ENCODE measurements at regions not wholly inside any gene's neighbourhood (a gene's known extent, or its start where the extent isn't known, plus 50 kb on each side); places are given as distances from the start of the nearest gene placed in this dataset.

- ATAC-seq: no peak
These were observed 537.2 kb downstream of the KCNJ3 start for GRCh38 chr2:155235710-155236109.

DNA sequence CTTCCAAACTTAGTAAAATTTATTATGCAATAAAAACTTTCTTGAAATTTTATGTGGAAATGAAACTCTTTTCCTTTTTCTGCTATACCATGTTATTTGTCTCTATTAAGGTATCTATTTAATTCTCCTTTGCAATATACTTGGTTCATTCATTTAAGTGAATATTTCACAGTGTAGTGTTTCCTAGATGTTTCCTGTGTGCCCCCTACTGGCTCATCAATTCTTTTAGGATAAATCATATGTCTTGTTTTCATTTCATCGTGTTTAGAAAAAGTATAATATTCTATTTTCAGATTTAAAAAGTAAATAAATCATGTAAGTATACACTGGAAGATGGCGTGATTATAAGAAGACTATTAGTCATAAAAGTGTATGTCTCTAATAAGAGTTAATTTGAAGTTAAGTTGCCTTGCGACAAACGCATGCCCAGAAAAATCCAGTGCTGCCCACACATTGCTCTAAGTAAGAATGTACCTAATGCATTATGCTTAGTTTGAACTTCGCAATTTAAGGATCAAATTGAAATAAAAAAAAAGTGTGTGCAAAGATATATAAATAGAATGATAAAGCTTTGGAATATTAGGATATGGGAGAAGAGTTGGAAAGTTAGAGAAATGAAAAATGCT is 525.4 kb downstream of the KCNJ3 start:
- ATAC-seq: no peak

DNA sequence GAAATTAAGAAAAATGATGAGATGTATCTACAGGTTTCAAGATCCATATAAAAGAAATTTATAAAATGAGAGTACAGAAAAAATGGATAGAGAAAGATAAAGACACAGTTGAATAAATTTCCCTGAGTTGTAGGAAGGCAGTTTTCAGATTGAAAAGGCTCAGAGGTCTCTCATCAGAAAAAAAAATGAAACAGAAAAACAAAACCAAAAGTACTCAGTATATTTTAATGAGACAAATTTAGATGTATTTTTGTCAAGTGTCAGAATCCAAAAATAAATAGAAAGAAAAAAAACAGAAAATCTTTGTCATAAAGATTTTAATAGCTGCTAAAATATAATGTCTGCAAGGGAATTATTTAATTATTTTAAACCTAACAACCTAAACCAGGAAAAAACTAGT is 520.5 kb downstream of the KCNJ3 start:
- no peak for ATAC-seq

DNA sequence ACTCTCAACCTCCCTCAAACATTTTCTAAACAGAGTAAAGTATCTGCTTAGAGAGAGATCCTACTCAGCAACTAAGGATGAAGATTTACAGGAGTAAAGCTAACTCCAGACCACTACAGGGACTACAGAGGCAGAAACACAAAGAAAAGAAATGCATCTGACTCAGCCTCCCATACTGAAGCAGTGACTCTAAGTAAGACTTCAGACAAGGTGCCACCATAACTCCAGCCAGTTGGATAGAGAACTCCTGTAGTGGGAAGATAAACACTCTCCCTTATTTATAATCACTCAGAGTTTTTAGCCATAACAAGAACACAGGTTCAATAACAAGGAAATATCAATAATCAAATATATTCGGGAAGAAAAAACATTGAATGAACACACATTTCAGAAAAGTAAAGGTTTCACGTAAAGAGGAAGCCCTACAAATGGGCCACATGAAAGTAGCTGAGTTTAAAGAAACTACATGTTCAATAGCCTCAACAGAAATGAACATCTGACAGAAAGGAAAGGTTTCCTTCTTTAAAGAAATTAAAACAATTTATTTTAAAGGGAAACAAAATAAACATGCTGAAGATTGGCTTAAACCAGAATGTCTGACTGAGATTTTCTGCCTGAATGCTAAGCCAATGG is 519.9 kb downstream of the KCNJ3 start:
- ATAC-seq: no peak

DNA sequence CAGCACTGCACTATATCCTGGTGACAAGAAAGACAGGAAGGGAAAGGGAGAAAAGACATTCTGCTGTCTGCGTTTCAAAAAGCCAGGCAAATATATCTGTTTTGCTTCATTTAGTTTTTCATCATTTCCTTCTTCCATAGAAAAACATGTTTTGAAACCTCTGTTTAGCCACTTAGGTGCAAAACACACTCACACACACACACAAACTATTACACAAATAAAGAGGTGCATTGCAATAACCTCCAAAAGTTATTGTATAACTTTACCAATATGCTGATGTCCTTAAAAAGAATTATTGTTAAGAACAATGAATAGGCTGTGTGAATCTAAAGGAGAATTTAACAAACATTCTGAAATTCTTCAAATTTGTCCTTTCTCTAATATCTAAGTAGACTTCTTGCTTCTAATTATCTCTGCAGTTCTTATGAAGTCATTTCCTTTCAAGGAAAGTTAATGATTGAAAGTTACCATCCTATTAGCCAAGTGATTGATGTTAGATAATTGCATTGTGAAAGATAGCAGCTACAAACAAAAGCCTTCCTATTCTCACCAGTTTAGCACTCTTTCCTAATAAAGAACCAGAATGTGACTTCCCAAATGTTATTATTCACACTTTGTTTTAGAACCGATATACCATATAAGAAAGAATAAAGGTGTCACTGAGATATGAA is 516.7 kb downstream of the KCNJ3 start:
- no peak for ATAC-seq

GRCh38 chr2:155209696-155210450 is 511.4 kb downstream of the KCNJ3 start:
- ATAC-seq: no peak

GRCh38 chr2:155203178-155203577 is 504.7 kb downstream of the KCNJ3 start:
- no peak for ATAC-seq

- ATAC-seq: no peak
These were observed 502.3 kb downstream of the KCNJ3 start for GRCh38 chr2:155200753-155201152.

DNA sequence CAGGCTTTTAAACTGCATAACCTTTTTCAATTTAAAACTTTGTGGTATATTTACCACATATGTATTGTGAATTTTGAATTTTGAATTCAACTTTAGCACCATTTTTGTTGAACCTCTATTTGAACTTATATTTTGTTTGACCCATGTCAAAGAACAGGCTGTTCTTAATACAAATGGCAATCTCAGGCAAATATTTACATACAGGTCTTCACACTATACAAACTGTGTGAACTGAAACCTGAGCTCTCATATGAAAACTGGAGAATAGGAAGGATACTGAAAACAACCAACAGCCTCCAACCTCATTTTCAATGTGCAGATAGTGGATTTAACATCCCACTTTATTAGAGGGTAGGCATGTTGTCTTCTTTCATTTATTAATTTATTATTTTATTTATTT is 491.8 kb downstream of the KCNJ3 start:
- no peak for ATAC-seq

GRCh38 chr2:155178921-155179320 is 480.4 kb downstream of the KCNJ3 start:
- ATAC-seq: no peak

DNA sequence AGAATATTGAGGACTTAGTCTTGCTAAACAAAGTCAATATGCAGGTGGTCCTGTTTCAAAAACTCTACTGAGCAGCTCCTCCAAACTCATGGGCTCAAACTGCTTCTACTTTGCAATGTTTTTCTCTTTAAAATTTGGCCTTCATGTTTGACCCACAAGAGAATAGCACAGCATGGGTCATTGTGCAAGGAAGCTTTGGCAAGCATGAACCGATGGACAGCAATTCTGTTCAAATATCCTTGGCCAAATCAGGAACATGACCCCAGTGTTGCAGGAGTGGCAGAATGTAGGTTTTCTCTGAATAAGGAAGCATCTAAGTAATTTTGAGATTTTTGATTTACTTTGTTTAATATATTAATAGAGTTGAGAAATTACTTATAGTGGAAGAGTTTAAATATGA is 477.9 kb downstream of the KCNJ3 start:
- ATAC-seq: no peak

GRCh38 chr2:155169317-155169716 is 470.8 kb downstream of the KCNJ3 start:
- no peak for ATAC-seq

GRCh38 chr2:155162494-155162893 is 464.0 kb downstream of the KCNJ3 start:
- no peak for ATAC-seq

GRCh38 chr2:155161314-155161713 is 462.8 kb downstream of the KCNJ3 start:
- ATAC-seq: no peak

DNA sequence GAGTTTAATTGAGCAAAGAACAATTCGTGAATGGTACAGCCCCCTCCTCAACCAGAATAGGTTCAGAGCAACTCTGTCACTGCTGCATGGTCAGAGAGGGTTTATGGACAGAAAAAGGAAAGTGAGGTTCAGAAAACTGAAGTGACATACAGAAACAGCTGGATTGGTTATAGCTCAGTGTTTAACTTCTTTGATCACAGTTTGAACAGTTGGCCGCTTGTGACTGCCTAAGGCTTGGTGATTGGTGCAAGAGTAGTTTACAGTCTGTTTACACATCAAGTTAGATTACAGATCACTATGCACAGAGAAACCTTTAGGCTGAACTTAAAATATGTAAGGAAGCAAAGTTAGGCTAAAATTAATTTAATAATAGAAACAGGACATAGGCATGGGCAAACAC is 459.2 kb downstream of the KCNJ3 start:
- no peak for ATAC-seq

GRCh38 chr2:155157065-155157464 is 458.6 kb downstream of the KCNJ3 start:
- no peak for ATAC-seq

GRCh38 chr2:155151945-155152344 is 453.4 kb downstream of the KCNJ3 start:
- no peak for ATAC-seq

GRCh38 chr2:155151472-155151871 is 453.0 kb downstream of the KCNJ3 start:
- ATAC-seq: no peak

DNA sequence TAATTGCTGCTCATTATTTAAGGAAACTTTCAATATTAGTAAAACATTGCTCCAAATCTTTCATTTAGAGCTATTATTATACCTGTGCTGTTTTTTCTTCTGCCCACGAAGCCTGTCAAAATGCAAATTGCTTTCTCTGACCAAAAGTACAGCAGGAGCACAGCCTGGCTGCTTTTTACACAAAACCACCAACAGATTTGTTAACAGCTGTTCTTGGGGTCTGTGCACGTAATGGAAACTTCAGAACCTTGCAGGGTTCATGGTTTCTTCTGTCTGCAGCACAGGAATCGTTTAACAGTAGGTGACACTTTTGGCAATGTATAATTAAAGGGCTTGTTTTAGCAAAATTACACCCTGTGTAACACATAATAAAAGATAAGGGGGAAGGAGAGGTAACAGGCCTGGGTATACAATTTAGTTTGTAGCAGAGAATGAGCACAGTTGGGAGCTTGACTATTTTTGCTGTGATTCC is 447.3 kb downstream of the KCNJ3 start:
- ATAC-seq: no peak

DNA sequence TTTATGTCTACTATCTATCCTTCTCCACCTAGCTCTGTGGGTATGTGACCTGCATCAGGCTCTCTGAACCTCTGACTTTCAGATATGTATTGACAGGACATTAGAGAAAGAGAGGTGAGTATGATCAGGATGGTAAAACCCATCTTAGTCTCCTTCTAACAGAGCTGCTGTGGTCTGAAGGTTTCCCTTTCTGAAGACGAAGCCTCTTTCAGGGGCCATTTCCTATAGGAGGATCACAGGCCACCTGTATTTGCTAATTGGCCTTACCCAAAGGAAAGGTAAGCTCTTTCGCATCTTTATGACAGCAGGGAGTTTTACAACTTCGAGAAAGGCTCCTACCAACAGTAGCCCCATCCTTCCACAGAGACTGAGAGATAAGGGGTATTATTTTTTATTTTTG is 442.9 kb downstream of the KCNJ3 start:
- no peak for ATAC-seq

DNA sequence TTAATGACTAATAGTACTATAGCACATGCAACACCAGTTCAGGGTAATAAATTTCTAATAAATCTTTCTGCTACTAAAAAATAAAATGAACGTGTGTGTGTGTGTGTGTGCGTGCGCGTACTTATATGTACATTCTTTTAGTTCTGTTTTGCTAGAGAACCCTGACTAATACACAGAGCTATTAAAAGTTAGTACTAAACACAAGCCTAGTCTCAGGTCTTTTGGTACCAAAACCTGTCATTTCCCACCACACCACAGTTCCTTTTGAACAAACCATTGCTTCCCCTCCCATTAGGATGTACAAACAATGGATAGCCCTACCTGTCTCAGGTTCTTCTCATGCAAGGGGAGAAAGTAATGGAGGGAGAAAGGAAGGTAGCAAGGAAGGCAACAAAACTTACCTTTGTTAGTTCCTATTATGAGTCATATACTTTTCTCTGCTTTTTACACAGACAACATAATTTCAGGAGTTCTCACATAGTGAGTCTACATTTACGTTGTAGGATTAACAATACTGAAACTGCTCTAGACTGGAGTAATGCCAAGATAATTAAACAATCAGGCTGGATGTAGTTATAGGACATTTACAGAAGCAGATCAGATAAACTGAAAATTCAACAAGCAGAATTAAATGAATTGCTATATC is 427.2 kb downstream of the KCNJ3 start:
- no peak for ATAC-seq

GRCh38 chr2:155115846-155116245 is 417.4 kb downstream of the KCNJ3 start:
- no peak for ATAC-seq

DNA sequence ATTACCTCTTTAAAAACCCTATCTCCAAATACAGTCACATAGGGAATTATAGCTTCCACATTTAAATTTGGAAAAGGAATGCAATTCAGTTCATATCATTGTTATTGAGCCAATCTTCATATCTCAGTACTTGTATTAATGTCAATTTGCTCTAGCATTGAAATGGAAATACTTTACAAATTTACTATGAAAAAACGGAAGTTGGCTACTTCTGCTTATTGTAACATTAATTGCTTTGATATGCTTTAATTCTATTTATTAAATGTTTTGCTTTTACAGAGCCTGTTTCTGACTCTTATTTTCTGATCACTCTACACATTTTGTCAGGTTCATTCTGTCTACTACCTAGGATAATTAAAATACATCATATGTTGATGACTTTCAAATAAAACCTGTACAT is 412.6 kb downstream of the KCNJ3 start:
- no peak for ATAC-seq

All from activated CD4-positive, CD25-positive, alpha-beta regulatory T cell treated with anti-CD3 and anti-CD28 coated beads, Interleukin-2, amount 50 U/mL, for 24 hours (primary cell).